GM20000 (cell line): ENCODE measurements at regions not wholly inside any gene's neighbourhood (a gene's known extent, or its start where the extent isn't known, plus 50 kb on each side); places are given as distances from the start of the nearest gene placed in this dataset.
"Not testable (repeated sequence)": the region's sequence is repeated elsewhere in the genome, so short reads cannot be mapped to it uniquely, and the experiment has no call there.

Source experiments
- DNase-seq: peaks from one replicate; pipeline ENCODE4 v3.0.0; 2012; ENCODE audit warnings: low spot score
- CTCF ChIP-seq: IDR thresholded peaks from 2 replicates; pipeline ENCODE4 v1.5.1; 2012; ENCODE audit warnings: mild to moderate bottlenecking, control low read depth; ENCODE audit errors: extremely low read depth, missing control alignments

DNA sequence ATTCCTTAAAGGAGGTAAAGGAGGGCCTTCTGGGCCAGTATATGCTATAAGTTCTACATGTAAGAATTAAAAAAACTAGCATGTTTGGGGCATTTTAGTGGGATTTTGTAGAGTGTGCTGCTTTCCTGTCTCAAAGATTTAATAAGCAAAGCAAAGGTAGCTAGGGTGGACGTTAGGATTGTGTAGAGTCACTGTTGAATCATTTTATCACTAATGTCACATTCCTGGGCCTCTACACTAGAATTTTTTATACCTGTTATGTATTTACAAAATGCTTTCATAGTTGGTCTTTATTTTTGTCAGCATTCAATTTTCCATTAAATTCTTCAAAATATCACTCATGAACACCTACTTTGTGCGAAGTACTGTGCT lies 139.4 kb upstream of the PHYHIPL start:
- TF ChIP-seq CTCF = no peak
- no peak for DNase-seq

- no peak for TF ChIP-seq CTCF
- DNase-seq = no peak
Measured at GRCh38 chr10:59037506-59037905, 138.9 kb upstream of the PHYHIPL start.

DNA sequence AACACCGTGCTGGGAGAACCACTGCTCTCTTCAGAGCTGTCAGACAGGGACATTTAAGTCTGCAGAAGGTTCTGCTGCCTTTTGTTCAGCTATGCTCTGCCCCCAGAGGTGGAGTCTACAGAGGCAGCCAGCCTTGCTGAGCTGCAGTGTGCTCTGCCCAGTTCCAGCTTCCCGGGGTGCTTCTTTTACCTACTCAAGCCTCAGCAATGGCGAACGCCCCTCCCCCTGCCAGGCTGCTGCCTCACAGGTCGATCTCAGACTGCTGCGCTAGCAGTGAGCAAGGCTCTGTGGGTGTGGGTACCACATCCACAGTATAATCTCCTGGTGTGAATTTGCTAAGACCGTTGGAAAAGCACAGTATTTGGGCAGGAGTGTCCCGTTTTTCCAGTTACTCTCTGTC lies 133.1 kb upstream of the PHYHIPL start:
- DNase-seq = not testable (repeated sequence)

- DNase-seq = no peak
- TF ChIP-seq CTCF = no peak
Measured at GRCh38 chr10:59047180-59047579, 129.3 kb upstream of the PHYHIPL start.

DNA sequence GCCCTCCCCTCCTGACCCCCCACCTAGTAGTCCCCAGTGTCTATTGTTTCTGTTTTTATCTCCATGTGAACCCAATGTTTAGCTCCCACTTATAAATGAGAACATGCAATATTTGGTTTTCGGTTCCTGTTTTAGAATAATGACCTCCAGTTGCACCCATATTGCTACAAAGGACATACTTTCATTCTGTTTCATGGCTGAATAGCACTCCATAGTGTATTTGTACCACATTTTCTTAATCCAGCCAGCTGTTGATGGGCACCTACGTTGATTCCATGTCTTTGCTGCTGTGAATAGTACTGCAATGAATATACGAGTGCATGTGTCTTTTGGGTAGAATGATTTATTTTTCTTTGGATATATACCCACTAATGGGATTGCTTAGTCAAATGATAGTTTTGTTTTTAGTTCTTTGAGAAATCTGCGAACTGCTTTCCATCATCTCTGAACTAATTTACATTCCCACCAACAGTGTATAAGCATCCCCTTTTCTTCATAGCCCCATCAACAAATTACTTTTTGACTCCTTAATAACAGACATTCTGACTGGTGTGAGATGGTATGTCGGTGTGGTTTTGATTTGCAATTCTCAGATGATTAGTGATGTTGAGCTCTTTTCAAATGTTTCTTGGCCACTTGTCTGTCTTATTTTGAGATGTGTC lies 128.4 kb upstream of the PHYHIPL start:
- TF ChIP-seq CTCF = no peak

DNA sequence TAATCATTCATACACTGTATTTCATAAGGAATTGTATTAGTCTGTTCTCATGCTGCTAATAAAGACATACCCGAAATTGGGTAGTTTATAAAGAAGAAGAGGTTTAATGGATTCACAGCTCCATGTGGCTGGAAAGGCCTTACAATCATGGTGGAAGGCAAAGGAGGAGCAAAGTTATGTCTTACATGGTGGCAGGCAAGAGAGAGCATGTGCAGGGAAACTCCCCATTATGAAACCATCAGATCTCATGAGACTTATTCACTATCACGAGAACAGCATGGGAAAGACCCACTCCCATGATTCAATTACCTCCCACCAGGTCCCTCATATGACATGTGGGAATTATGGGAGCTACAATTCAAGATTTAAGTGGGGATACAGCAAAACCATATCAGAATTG lies 122.9 kb upstream of the PHYHIPL start:
- not testable (repeated sequence) for DNase-seq

More for the DNA sequence above, 128.4 kb upstream of the PHYHIPL start:
- peak; percentile 12 for DNase-seq

- no peak for DNase-seq
- TF ChIP-seq CTCF = no peak
Measured at GRCh38 chr10:59055045-59055444, 121.4 kb upstream of the PHYHIPL start.

DNA sequence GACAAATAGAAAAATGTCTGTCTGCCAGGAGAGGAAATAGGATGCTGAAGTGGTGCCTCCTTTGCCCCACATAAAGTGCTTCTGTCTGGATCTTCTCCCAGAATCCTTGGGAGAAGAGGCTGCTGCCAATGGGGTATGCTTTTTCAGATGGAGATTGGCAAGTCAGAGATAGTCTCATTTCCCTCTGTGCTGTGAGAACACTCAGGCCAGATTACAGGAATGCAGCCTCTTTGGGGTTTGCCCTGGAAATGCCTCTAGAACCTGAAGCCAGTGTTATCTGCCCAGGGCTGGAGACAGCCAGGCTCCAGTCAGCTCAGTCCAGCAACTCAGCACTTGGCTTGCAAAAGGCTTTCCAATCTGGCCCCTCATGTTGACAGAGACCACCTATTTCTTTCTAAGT lies 119.1 kb upstream of the PHYHIPL start:
- no peak for TF ChIP-seq CTCF
- no peak for DNase-seq

DNA sequence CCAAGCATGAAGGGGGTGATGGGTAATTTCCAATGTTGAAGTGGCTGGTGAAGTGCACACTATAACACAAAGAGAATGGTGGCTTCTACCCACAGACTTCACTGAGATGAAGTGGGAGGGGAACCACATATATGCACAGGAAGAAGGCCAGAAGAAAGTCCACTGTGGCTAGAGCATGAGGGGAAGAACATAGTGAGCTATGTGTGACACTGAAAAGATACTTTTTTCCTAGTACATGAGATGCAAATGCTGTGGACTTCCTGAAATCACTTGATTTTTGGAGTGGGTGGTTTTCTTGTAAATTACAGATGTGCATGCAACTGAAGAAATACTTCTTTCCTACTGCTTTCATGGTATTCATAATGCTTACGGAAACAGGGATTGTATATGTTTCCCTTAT lies 115.6 kb upstream of the PHYHIPL start:
- no peak for TF ChIP-seq CTCF
- DNase-seq = peak; percentile 21
